PC-3 (cell line): ENCODE measurements at regions not wholly inside any gene's neighbourhood (a gene's known extent, or its start where the extent isn't known, plus 50 kb on each side); places are given as distances from the start of the nearest gene placed in this dataset.

ENCODE experiments used
- CTCF ChIP-seq: fragments of 300-600 bp; sonication (generic); conservative IDR thresholded peaks from 2 replicates; pipeline ENCODE4 v1.5.1; 2017; ENCODE audit warnings: antibody characterized with exemption, low read depth, mild to moderate bottlenecking, low read length
- EZH2 ChIP-seq: fragments of 300-600 bp; sonication (generic); IDR thresholded peaks from one replicate; pipeline ENCODE4 v1.6.1; 2017; ENCODE audit warnings: antibody characterized with exemption, mild to moderate bottlenecking, low read length; ENCODE audit not compliant: unreplicated experiment
- EZH2phosphoT487 ChIP-seq: fragments of 300-600 bp; sonication (generic); IDR thresholded peaks from 2 replicates; pipeline ENCODE4 v1.6.1; 2018; ENCODE audit warnings: mild to moderate bottlenecking, antibody characterized with exemption, low read length, borderline replicate concordance

GRCh38 chr7:86962623-86963022, 96.8 kb downstream of the ELAPOR2 start:
- TF ChIP-seq CTCF (no peak), EZH2phosphoT487 (no peak), EZH2 (no peak)
